LoVo (cell line): ENCODE measurements at regions not wholly inside any gene's neighbourhood (a gene's known extent, or its start where the extent isn't known, plus 50 kb on each side); places are given as distances from the start of the nearest gene placed in this dataset.

Source experiments
- DNase-seq: peaks from one replicate; pipeline ENCODE4 v3.0.0-alpha.2; 2016; ENCODE audit warnings: low spot score

GRCh38 chr5:135218486-135218755 lies 180.6 kb downstream of the MACROH2A1 start:
- no peak for DNase-seq

DNA sequence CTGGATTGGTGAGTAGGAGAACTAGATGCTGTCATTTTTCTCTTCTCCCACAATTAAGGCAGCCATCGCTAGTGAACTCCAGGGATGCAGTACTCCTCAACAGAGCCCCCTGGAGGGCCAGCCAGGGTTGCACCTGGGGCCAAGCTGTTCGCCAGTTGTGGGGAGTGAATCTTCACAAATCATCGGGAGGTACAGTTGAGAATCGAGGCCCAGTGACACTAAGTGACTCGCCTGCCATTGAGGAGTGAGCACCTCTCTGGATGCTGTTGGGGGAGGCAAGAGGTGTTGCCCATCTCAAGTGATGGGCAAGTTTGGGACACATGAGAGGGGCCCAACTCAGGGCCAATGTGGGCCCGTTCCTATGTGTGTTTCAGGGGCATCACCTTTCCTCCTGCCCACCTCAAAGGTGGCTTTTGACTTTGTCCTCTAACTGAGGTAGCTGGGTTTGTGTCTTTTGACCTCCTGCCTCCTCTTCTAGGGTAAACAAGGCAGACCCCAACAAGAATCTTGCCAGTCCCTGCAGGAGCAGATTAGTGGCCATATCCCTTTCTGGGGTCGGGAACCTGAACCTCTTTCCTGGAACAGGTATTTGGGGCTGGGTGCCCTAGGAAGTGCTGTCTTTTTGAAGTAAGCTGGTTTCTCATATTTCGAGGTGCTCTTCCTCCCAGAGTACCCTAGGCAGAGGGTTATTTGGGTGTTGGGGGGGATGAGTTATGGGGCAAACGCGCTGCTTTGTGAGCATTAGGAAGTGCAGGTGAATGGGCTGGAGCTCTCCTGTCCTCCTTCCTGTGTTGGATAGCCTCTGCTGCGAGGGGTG lies 181.2 kb downstream of the MACROH2A1 start:
- DNase-seq: no peak

GRCh38 chr5:135216471-135217343 lies 182.3 kb downstream of the MACROH2A1 start:
- no peak for DNase-seq

DNA sequence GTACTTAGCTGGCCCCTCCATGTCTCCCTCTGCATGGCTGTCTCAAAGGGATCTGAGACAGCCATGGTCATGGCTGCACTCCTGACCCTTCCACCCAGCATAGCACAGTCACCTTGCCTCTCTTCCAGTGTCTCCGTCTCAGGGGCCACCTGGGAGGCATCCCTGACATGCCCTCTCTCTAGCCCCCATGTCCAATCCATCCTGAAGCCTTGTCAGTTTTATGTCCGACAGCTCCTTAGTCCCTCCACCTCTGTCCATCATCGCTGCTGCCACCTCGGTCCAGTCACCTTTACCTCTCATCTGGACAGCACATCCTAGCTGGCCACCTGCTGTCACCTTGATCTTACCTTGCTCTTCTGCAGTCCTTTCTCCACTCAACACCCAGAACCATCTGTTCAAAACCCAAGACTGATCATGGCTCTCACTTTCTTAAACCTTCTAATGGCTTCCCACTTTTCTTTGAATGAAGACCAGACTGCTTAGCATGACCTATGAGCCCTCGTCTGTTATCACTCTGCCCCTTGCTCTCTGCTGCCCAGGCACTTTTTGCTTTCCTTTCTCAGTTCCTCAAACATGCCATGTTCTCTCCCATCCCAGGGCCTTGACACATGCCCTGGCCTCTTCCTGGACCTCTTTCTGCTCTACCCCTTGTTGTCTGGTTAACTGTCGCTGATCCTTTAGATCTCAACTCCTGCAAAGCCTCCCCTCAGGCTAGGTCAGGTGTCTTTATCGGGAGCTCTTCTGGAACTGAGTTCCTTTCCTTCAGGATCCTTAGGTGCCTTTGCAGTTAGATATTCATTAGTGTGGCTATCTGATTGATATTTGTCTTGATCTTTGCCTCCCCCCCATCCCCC lies 181.8 kb upstream of the PITX1 start:
- DNase-seq: no peak

DNA sequence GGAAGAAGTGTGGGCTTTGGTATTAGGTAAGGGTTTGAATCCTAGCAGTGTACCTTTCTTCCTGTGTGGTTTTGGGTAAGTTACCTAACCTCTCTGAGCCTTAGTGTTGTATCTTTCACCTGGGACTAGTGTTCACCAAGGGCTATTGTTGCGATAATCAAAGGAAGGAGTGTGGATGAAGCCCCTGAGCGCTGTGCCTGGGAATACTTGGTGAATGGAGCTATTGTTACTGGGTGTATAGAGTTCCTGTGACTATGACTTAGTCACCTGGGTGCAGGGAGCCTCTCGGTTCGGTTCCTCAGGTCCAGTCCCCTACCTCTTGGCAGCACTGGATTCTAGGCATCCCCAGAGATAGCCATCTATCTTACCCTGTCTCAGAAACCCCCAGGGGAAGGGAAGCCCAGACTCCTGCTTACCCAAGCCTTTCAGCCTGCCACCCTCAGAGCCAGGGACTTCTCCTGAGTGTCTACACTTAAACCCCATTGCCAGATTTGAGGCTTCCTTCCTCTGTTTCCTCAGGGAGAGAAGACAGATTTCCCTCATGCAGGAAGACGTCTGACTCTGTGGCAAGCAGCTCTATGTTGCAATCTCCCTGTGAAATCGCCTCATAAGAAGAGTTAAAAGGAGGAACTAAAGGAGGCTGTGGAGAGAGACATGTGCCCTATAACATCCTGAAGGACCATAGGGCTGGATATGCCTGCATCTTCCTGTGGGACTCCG lies 181.0 kb upstream of the PITX1 start:
- DNase-seq: no peak

DNA sequence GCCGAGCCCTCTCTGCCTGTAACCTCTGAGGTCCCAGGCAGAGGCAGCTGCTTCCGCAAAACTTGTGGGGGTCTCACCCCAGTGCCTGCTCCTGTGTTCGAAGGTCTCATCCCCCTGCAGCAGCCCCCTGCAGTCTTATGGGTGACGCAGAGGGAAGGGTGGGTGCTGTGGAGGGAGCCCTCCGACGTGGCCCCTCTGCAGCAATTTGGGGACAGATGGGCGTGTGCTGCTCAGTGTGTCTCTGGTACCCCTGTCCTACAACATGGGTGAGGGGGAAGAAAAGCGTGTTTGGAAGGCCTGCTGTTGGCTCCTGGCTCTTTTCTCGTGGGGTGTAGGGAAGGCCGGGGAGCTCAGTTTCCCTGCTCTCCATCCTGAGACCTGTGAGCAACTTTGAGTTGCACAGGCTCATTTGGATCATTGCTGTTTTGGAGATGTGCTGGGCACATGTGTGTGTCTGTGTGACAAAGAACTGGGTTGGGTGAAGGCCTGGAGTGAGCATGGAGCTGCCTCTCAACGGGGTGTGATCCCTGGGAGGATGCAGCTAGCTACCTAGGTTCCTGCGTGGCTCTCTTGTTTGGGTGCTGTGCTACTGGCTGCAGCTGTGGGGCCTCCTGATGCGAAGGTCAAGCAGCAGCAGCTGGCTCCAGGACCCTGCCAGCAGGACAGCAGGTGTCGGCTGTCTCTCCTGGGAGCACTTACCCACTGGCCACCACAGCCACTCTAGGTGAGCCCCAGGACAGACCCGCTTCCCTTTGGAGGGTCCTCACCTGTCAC lies 179.6 kb upstream of the PITX1 start:
- no peak for DNase-seq

DNA sequence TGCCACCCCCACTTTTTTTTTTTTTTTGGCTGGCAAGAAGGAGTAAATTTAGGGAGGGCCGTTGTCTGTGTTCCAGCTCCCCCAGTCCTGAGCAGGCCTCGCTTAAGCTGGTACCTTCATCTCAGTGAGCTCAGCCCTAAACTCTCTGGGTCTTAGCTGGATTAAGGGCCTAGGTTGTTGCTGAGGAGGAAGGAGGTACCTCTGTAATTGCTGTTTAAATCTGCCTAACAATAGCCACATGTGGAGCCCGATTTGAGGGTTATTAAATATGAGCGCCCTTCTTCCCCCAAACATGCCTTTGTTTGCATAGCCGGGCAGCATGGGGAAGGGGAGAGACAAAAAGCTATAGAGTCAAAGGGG lies 179.0 kb upstream of the PITX1 start:
- DNase-seq: no peak

- DNase-seq: no peak
Measured at GRCh38 chr5:135212361-135213026, 178.5 kb upstream of the PITX1 start.

- no peak for DNase-seq
Measured at GRCh38 chr5:135211791-135212190, 177.8 kb upstream of the PITX1 start.

- DNase-seq: no peak
Measured at GRCh38 chr5:135211083-135211790, 177.2 kb upstream of the PITX1 start.

DNA sequence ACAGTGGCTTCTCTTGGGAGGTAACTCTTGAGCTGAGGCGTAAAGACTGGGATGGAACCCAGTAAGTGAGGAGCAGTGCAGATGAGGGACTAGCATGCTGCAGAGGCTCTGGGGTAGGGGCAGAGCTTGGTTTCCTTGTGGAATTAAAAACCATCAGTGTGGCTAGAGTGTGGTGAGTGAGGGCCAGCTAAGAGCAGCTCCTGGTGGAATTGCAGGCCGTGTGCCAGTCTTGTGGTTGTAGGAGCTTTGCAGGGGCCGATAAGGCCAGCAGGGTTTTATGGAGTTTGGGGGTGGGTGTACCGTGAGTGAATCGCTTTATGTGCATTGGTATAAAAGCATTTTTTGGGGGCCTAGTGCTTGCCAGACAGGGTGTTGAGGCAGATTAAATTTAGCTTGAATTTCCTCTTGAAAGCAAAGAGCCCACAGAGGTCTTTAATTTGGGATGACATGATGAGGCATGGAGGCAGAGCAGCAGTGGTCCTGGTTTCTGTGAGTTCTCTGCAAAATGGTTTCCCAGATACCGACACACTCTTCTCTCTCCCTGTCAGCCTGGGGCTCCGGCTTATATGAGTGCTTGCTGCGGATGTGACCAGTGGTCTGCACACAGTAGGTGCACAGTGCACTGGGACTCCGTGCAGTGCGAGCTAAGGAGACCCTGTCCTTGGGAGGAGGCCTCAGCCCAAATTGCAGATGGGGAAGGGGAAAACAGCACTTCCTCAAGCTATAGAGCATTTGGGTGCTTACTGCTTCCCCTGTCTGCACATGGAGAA lies 176.4 kb upstream of the PITX1 start:
- DNase-seq: no peak

DNA sequence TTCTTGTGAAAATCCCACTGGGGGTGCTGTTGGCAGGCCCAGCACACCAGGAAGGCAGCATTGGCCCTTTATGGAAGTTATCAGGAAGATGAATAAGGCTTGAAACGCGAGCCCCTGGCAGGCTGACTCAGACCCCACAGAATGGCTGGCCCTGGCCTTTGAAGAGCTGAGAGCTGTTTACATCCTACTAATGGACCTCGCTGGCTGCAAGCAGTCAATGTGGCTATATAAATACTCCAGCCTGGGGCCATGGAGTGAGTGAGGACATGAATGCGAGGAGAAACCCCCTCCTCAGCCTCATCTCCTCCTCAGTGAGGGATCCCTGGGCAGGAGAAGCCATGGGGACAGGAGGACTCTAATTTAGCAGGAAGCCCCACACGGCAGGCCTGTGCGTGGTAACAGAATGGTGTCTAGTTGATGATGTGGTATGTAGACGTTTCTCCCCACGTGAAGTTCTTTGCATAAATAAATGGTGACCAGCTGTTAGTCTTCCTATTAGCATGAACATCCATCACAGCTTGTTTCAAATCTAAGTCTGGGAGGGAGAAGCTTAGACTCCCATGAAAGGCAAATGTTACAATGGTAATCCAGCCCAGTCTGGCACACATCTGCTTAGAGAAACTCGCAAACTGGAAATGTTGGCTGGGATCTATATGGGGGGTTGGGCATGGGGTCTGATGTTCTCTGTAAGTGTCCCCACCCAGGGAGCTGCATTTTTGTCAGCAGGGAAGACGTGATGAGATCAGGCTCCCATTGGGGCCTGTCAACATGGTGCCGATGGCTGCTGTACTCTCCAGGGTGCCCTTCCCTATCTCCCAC lies 175.1 kb upstream of the PITX1 start:
- DNase-seq: peak; percentile 53

DNA sequence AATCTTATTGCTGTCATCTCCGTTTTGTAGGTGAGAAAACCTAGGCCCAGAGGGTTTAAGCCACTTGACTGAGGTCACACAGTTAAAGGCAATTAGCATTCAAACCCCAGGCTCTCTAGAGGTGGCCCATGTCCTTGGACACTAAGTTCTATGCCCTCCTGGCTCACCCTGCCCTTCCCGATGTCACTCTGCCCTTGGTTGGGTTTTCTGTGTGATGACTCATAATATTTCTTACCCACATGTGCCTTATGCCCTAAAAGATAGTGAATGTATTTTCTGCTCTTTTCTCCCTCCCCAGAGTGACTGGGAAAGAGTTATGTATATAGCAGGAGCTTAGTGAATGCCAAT lies 174.5 kb upstream of the PITX1 start:
- no peak for DNase-seq

GRCh38 chr5:135207866-135208265 lies 173.8 kb upstream of the PITX1 start:
- DNase-seq: no peak

- no peak for DNase-seq
Measured at GRCh38 chr5:135206862-135207261, 172.8 kb upstream of the PITX1 start.

GRCh38 chr5:135205632-135206349 lies 171.8 kb upstream of the PITX1 start:
- DNase-seq: no peak

- DNase-seq: no peak
Measured at GRCh38 chr5:135204151-135204600, 170.1 kb upstream of the PITX1 start.

GRCh38 chr5:135203593-135204036 lies 169.6 kb upstream of the PITX1 start:
- DNase-seq: no peak
